ENCODE measurements at regions not wholly inside any gene's neighbourhood (a gene's known extent, or its start where the extent isn't known, plus 50 kb on each side); places are given as distances from the start of the nearest gene placed in this dataset.

GRCh38 chr2:16940214-16940613, 274.6 kb upstream of the CYRIA start:
- CTCF ChIA-PET, result no interaction called here

GRCh38 chr2:16939771-16940170, 274.1 kb upstream of the CYRIA start:
- ChIA-PET CTCF (no interaction called here), POLR2A (no interaction called here)
- Histone ChIP-seq H3K27ac (ENCODE audit: extremely low read depth, low read depth, low read length) (no peak overlapping the region), H3K4me3 (ENCODE audit: low read depth, low read length) (no peak overlapping the region), H3K9me3 (ENCODE audit: control insufficient read depth, insufficient read depth, low read depth, low read length) (no peaks in the 10 kb centered on the region), H3K4me1 (ENCODE audit: control insufficient read depth, insufficient read depth, low read length) (no peaks in the 10 kb centered on the region), H3K36me3 (ENCODE audit: control insufficient read depth in 2 of 2, insufficient read depth in 1 of 2, low read length in 2 of 2) (no peaks in the 10 kb centered on the region)
- TF ChIP-seq ZNF768 (tag by site-specific recombination; IDR thresholded peaks at IDR 0.05) (no peak), ZNF133 (tag by site-specific recombination; IDR thresholded peaks at IDR 0.05) (no peak), SP7 (tag by site-specific recombination; IDR thresholded peaks at IDR 0.05) (no peak), ZSCAN16 (tag by site-specific recombination; IDR thresholded peaks at IDR 0.05) (no peak), ZSCAN5A (tag by site-specific recombination; IDR thresholded peaks at IDR 0.05) (no peak), ZNF626 (tag by site-specific recombination; IDR thresholded peaks at IDR 0.05) (no peak)

More at GRCh38 chr2:16940214-16940613, 274.6 kb upstream of the CYRIA start:
- H3K9me3 ChIP-seq (ENCODE audit: control insufficient read depth, insufficient read depth, low read depth, low read length), result no peaks in the 10 kb centered on the region
- no peak for TF ChIP-seq ZNF596 (tag by site-specific recombination; IDR thresholded peaks at IDR 0.05)
- TF ChIP-seq ZNF610 (tag by site-specific recombination; IDR thresholded peaks at IDR 0.05; ENCODE audit: borderline replicate concordance), result no peak
- TF ChIP-seq ZNF23 (tag by site-specific recombination; IDR thresholded peaks at IDR 0.05; ENCODE audit: borderline replicate concordance), result no peak
- no peak for TF ChIP-seq EGR2 (tag by site-specific recombination; IDR thresholded peaks at IDR 0.05; ENCODE audit: low read depth)
- TF ChIP-seq ZNF211 (tag by site-specific recombination; IDR thresholded peaks at IDR 0.05; ENCODE audit: low read depth), result no peak
- TF ChIP-seq ZNF670 (tag by site-specific recombination; IDR thresholded peaks at IDR 0.05; ENCODE audit: low read depth), result no peak
- no peak for TF ChIP-seq ZNF133 (tag by site-specific recombination; IDR thresholded peaks at IDR 0.05)
- no peak for TF ChIP-seq ZNF501 (tag by site-specific recombination; IDR thresholded peaks at IDR 0.05)
- TF ChIP-seq, protein P1, sequence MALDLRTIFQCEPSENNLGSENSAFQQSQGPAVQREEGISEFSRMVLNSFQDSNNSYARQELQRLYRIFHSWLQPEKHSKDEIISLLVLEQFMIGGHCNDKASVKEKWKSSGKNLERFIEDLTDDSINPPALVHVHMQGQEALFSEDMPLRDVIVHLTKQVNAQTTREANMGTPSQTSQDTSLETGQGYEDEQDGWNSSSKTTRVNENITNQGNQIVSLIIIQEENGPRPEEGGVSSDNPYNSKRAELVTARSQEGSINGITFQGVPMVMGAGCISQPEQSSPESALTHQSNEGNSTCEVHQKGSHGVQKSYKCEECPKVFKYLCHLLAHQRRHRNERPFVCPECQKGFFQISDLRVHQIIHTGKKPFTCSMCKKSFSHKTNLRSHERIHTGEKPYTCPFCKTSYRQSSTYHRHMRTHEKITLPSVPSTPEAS (tag by site-specific recombination; IDR thresholded peaks at IDR 0.05), result no peak
- no peak for TF ChIP-seq ZNF830 (tag by site-specific recombination; IDR thresholded peaks at IDR 0.05; ENCODE audit: low read depth)
- POLR2A ChIA-PET, result no interaction called here
- no peak overlapping the region for H3K4me3 ChIP-seq (ENCODE audit: low read depth, low read length)
- no peaks in the 10 kb centered on the region for H3K4me1 ChIP-seq (ENCODE audit: control insufficient read depth, insufficient read depth, low read length)
- H3K27ac ChIP-seq (ENCODE audit: extremely low read depth, low read depth, low read length), result no peak overlapping the region
- no peaks in the 10 kb centered on the region for H3K36me3 ChIP-seq (ENCODE audit: control insufficient read depth in 2 of 2, insufficient read depth in 1 of 2, low read length in 2 of 2)

DNA sequence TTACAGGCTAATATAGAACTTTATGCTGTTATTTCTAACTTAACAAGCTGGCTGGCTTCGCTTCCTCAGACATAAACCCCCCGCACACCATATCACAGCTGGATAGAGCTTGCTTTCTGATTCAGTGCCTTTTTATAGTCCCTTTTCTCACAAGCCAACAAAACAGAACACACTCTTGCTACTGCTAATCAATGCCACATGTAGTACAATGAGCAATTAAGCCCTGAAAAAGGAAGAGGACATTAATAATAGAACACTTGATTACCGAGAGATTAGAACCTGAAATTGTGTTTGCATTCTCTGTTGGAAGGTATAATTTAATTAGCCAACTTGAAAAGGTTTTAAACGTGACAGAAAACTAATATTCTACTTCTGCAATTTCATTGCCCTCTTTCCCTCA, 267.7 kb upstream of the CYRIA start:
- Histone ChIP-seq H3K27ac (ENCODE audit: extremely low read depth, low read depth, low read length) (no peak overlapping the region), H3K4me3 (ENCODE audit: low read depth, low read length) (no peak overlapping the region), H3K9me3 (ENCODE audit: control insufficient read depth, insufficient read depth, low read depth, low read length) (no peaks in the 10 kb centered on the region), H3K4me1 (ENCODE audit: control insufficient read depth, insufficient read depth, low read length) (no peaks in the 10 kb centered on the region), H3K36me3 (ENCODE audit: control insufficient read depth in 2 of 2, insufficient read depth in 1 of 2, low read length in 2 of 2) (no peaks in the 10 kb centered on the region)
- ChIA-PET POLR2A (no interaction called here), CTCF (no interaction called here)
- TF ChIP-seq PRDM1 (tag by site-specific recombination; IDR thresholded peaks at IDR 0.05) (no peak), GFI1B (tag by site-specific recombination; IDR thresholded peaks at IDR 0.05) (no peak), ZNF221 (tag by site-specific recombination; IDR thresholded peaks at IDR 0.05; ENCODE audit: borderline replicate concordance) (no peak), KLF1 (tag by site-specific recombination; IDR thresholded peaks at IDR 0.05) (no peak), ZNF394 (tag by site-specific recombination; IDR thresholded peaks at IDR 0.05; ENCODE audit: borderline replicate concordance) (no peak), ZFP37 (tag by site-specific recombination; IDR thresholded peaks at IDR 0.05) (no peak), ZNF174 (tag by site-specific recombination; IDR thresholded peaks at IDR 0.05) (no peak), ZXDB (tag by site-specific recombination; IDR thresholded peaks at IDR 0.05) (no peak), HOXC10 (CRISPR knock-in tag; IDR thresholded peaks at IDR 0.05) (no peak), ZBTB7A (tag by site-specific recombination; IDR thresholded peaks at IDR 0.05; ENCODE audit: low read depth) (no peak), EGR2 (tag by site-specific recombination; IDR thresholded peaks at IDR 0.05; ENCODE audit: low read depth) (no peak), ZNF132 (tag by site-specific recombination; IDR thresholded peaks at IDR 0.05; ENCODE audit: borderline replicate concordance) (no peak), ZNF302 (tag by site-specific recombination; IDR thresholded peaks at IDR 0.05; ENCODE audit: low read depth) (no peak), ZNF621 (tag by site-specific recombination; IDR thresholded peaks at IDR 0.05) (no peak), ZNF423 (tag by site-specific recombination; IDR thresholded peaks at IDR 0.05) (no peak), ZFP3 (tag by site-specific recombination; IDR thresholded peaks at IDR 0.05; ENCODE audit: low read depth) (no peak), ZBTB26 (tag by site-specific recombination; optimal IDR thresholded peaks at IDR 0.05) (no peak)
